GM23338 (cell line): ENCODE measurements at regions not wholly inside any gene's neighbourhood (a gene's known extent, or its start where the extent isn't known, plus 50 kb on each side); places are given as distances from the start of the nearest gene placed in this dataset.

Source experiments
- ATAC-seq: fragments of 200-7000 bp; cut with Tn5 transposase; 3 replicates; pipeline ENCODE4 v1.9.1; 2020
- DNase-seq: peaks from one replicate; pipeline ENCODE4 v3.0.0-alpha.2; 2015; ENCODE audit warnings: low spot score
- H2AFZ ChIP-seq: fragments of 200-600 bp; sonication (generic); 2 replicates; pipeline ENCODE4 v1.8.0; 2016; ENCODE audit warnings: antibody characterized with exemption, mild to moderate bottlenecking, moderate library complexity
- H3F3A ChIP-seq: fragments of 200-600 bp; sonication (generic); replicated peaks from 2 replicates; pipeline ENCODE4 v1.8.0; 2017; ENCODE audit warnings: antibody characterized with exemption, mixed run types, low read depth
- H3K27ac ChIP-seq: fragments of 200-600 bp; sonication (generic); 2 replicates; pipeline ENCODE4 v1.6.1; 2016; ENCODE audit warnings: low read depth
- H3K27me3 ChIP-seq: fragments of 200-600 bp; sonication (generic); 2 replicates; pipeline ENCODE4 v1.8.0; 2016; ENCODE audit warnings: mild to moderate bottlenecking, mixed run types, moderate library complexity; ENCODE audit not compliant: insufficient read depth
- H3K36me3 ChIP-seq: fragments of 200-600 bp; sonication (generic); 2 replicates; pipeline ENCODE4 v1.8.0; 2016; ENCODE audit warnings: mild to moderate bottlenecking; ENCODE audit not compliant: insufficient read depth
- H3K4me1 ChIP-seq: fragments of 200-600 bp; sonication (generic); 2 replicates; pipeline ENCODE4 v1.8.0; 2016; ENCODE audit warnings: mild to moderate bottlenecking, moderate library complexity; ENCODE audit not compliant: insufficient read depth
- H3K4me2 ChIP-seq: fragments of 200-600 bp; sonication (generic); 2 replicates; pipeline ENCODE4 v1.7.1; 2017; ENCODE audit warnings: mixed run types
- H3K4me3 ChIP-seq: fragments of 200-600 bp; sonication (generic); 2 replicates; pipeline ENCODE4 v1.6.1; 2016; ENCODE audit warnings: mixed run types
- H3K79me2 ChIP-seq: fragments of 200-600 bp; sonication (generic); replicated peaks from 2 replicates; pipeline ENCODE4 v1.8.0; 2017; ENCODE audit warnings: mild to moderate bottlenecking; ENCODE audit not compliant: insufficient read depth
- H3K9me2 ChIP-seq: fragments of 200-600 bp; sonication (generic); 2 replicates; pipeline ENCODE4 v1.8.0; 2017; ENCODE audit not compliant: insufficient read depth
- H4K20me1 ChIP-seq: fragments of 200-600 bp; sonication (generic); replicated peaks from 2 replicates; pipeline ENCODE4 v1.8.0; 2017; ENCODE audit warnings: mild to moderate bottlenecking; ENCODE audit not compliant: insufficient read depth
- H3K27ac Mint-ChIP-seq: 2 replicates; pipeline ENCODE4 v1.8.0; 2020; ENCODE audit warnings: inconsistent platforms, mild to moderate bottlenecking, moderate library complexity, mixed read lengths
- H3K27me3 Mint-ChIP-seq: 3 replicates; pipeline ENCODE4 v1.8.0; 2022; ENCODE audit warnings: low read depth, mild to moderate bottlenecking, moderate library complexity, mixed read lengths, inconsistent platforms; ENCODE audit not compliant: insufficient read depth, poor library complexity
- H3K36me3 Mint-ChIP-seq: 3 replicates; pipeline ENCODE4 v1.8.0; 2021; ENCODE audit warnings: low read depth, mild to moderate bottlenecking, inconsistent platforms, moderate library complexity, mixed read lengths
- H3K4me1 Mint-ChIP-seq: 3 replicates; pipeline ENCODE4 v1.8.0; 2020; ENCODE audit warnings: mild to moderate bottlenecking, inconsistent platforms, mixed read lengths
- H3K4me3 Mint-ChIP-seq: 3 replicates; pipeline ENCODE4 v1.8.0; 2021; ENCODE audit warnings: moderate library complexity, mild to moderate bottlenecking, inconsistent platforms, mixed read lengths
- H3K9me3 Mint-ChIP-seq: 3 replicates; pipeline ENCODE4 v1.8.0; 2020; ENCODE audit warnings: moderate library complexity, mild to moderate bottlenecking, inconsistent platforms, mixed read lengths
- CREB1 ChIP-seq: fragments of 250-450 bp; sonication (Bioruptor Pico); IDR thresholded peaks from 2 replicates; pipeline ENCODE4 v1.5.0; 2020; ENCODE audit warnings: low read depth, mild to moderate bottlenecking, moderate library complexity
- CTCF ChIP-seq, 2 experiments: fragments of 200-600 bp in 1 of 2; sonication (generic) in 1 of 2; conservative IDR thresholded peaks; 2 replicates each; pipeline versions ENCODE4 v1.5.1 to v1.6.1; 2016 to 2017; ENCODE audit warnings: antibody characterized with exemption in 2 of 2, low read depth in 2 of 2, mild to moderate bottlenecking in 2 of 2, moderate library complexity in 1 of 2
- ETS1 ChIP-seq: IDR thresholded peaks from 2 replicates; pipeline ENCODE4 v1.6.1; 2016; ENCODE audit warnings: antibody characterized with exemption
- EZH2 ChIP-seq: fragments of 200-600 bp; sonication (generic); IDR thresholded peaks from one replicate; pipeline ENCODE4 v1.8.0; 2017; ENCODE audit warnings: antibody characterized with exemption, mild to moderate bottlenecking, low read depth; ENCODE audit not compliant: unreplicated experiment
- EZH2phosphoT487 ChIP-seq: fragments of 200-600 bp; sonication (generic); IDR thresholded peaks from one replicate; pipeline ENCODE4 v1.8.1; 2018; ENCODE audit warnings: antibody characterized with exemption; ENCODE audit not compliant: unreplicated experiment
- JUNB ChIP-seq: IDR thresholded peaks from one replicate; pipeline ENCODE4 v1.6.1; 2016; ENCODE audit warnings: antibody characterized with exemption; ENCODE audit not compliant: unreplicated experiment
- NANOG ChIP-seq: IDR thresholded peaks from 2 replicates; pipeline ENCODE4 v1.6.1; 2016; ENCODE audit warnings: antibody characterized with exemption, borderline replicate concordance
- POLR2AphosphoS5 ChIP-seq: IDR thresholded peaks from 2 replicates; pipeline ENCODE4 v1.6.1; 2016; ENCODE audit warnings: antibody characterized with exemption, low read depth
- REST ChIP-seq: IDR thresholded peaks from one replicate; pipeline ENCODE4 v1.6.1; 2018; ENCODE audit warnings: antibody characterized with exemption; ENCODE audit not compliant: unreplicated experiment
- STAT1 ChIP-seq: IDR thresholded peaks from one replicate; pipeline ENCODE4 v1.6.1; 2016; ENCODE audit warnings: antibody characterized with exemption; ENCODE audit not compliant: unreplicated experiment
- ZNF114 ChIP-seq: fragments of 250-450 bp; sonication (Bioruptor Pico); IDR thresholded peaks from 2 replicates; pipeline ENCODE4 v1.5.0; 2020; ENCODE audit warnings: mild to moderate bottlenecking, moderate library complexity
- ZNF331 ChIP-seq: fragments of 250-450 bp; sonication (Bioruptor Pico); IDR thresholded peaks from 2 replicates; pipeline ENCODE4 v1.5.0; 2020; ENCODE audit warnings: low read depth, mild to moderate bottlenecking, moderate library complexity
- ZNF462 ChIP-seq: fragments of 250-450 bp; sonication (Bioruptor Pico); IDR thresholded peaks from 2 replicates; pipeline ENCODE4 v1.5.0; 2020; ENCODE audit warnings: mild to moderate bottlenecking, moderate library complexity

- H3K27ac ChIP-seq, result no peak overlapping the region
- no peak for TF ChIP-seq ETS1
- TF ChIP-seq CREB1, result no peak
- no peak for TF ChIP-seq ZNF331 (CRISPR knock-in tag)
- no peak for TF ChIP-seq EZH2
- no peak for TF ChIP-seq STAT1
- no peak for TF ChIP-seq ZNF114 (CRISPR knock-in tag)
- no peak for TF ChIP-seq ZNF462 (CRISPR knock-in tag)
- TF ChIP-seq EZH2phosphoT487, result no peak
- TF ChIP-seq JUNB, result no peak
- TF ChIP-seq NANOG, result no peak
- no peak for TF ChIP-seq REST
- TF ChIP-seq CTCF (conservative IDR thresholded peaks at IDR 0.05; ENCODE audit: low read depth in 2 of 2), result no peak
- no peak for TF ChIP-seq POLR2AphosphoS5
- Mint-ChIP-seq H3K27ac (no peak overlapping the region), H3K9me3 (no peaks in the 10 kb centered on the region), H3K4me3 (no peak overlapping the region), H3K36me3 (no peaks in the 10 kb centered on the region), H3K27me3 (peaks cover 2% of the 10 kb centered on the region), H3K4me1 (peaks cover 9% of the 10 kb centered on the region; the same call in 2 of the 3 replicates)
- H3K9me2 ChIP-seq, result no peaks in the 10 kb centered on the region
- H4K20me1 ChIP-seq, result no peaks in the 10 kb centered on the region
- H2AFZ ChIP-seq, result no peak overlapping the region
- H3K4me2 ChIP-seq, result no peak overlapping the region
- no peak for DNase-seq
- H3K4me3 ChIP-seq, result no peak overlapping the region
- H3K36me3 ChIP-seq, result no peaks in the 10 kb centered on the region
- no peak for ATAC-seq
- no peaks in the 10 kb centered on the region for H3F3A ChIP-seq
- no peaks in the 10 kb centered on the region for H3K79me2 ChIP-seq
- H3K4me1 ChIP-seq, result no peaks in the 10 kb centered on the region
- no peaks in the 10 kb centered on the region for H3K27me3 ChIP-seq
Observed at GRCh38 chr11:57082125-57082524, 93.4 kb downstream of the OR5AK2 start.
